Left colon (tissue), 2 donors: ENCODE measurements at regions not wholly inside any gene's neighbourhood (a gene's known extent, or its start where the extent isn't known, plus 50 kb on each side); places are given as distances from the start of the nearest gene placed in this dataset.
"Not testable (repeated sequence)": the region's sequence is repeated elsewhere in the genome, so short reads cannot be mapped to it uniquely, and the experiment has no call there.

Source experiments
- ATAC-seq: fragments of 200-7000 bp; cut with Tn5 transposase; one replicate; pipeline ENCODE4 v1.9.1; 2020; ENCODE audit warnings: mild to moderate bottlenecking, moderate library complexity
- DNase-seq, 2 donors: peaks; one replicate each; pipeline ENCODE4 v3.0.0-alpha.2; 2020
- intact Hi-C, 2 donors: fragments of 100-400 bp; cut with DNase I in 1 of 2; cut with micrococcal nuclease in 1 of 2; formaldehyde crosslinking; loops; one replicate each; pipeline versions ENCODE4 v1.11.2 to v1.14.0; 2022; cut with DNase I, micrococcal nuclease
- donor health status: DM: no; HTN: no; CAD: no.
- donor health status: DM: yes; HTN: yes; CAD: no.

DNA sequence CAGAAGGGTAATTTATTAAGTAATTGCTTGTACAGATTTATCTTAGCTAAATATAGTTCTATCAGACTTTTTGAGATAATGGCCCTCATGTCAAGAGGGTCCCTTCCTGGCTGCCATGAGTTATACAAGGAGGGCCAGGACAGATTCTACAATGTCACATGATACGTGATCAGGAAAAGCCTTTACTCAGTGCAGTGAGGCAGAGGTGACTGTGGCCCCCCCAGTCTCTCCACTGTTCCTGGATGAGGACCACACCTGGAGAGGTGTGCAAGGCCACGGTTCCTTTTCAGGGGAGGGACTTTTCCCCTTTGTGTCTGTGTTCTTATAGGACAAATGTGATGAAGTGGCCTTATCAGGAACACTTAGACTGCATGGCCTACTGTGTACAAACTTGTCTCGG lies 54.3 kb upstream of the LRCH1 start:
- no peak for ATAC-seq
- intact Hi-C loops = loop anchor here in 1 of 2 donors (10.0 kb wide), 1 partner anchor 226 kb away; no protein-coding TSS in a partner anchor

GRCh38 chr13:46496086-46496485 lies 56.9 kb upstream of the LRCH1 start:
- intact Hi-C loops = loop anchor here in 1 of 2 donors (10.0 kb wide), 1 partner anchor 229 kb away; no protein-coding TSS in a partner anchor
- ATAC-seq = no peak
- no peak for DNase-seq

More for the DNA sequence above, 54.3 kb upstream of the LRCH1 start:
- no peak for DNase-seq

GRCh38 chr13:46495651-46496050 lies 57.3 kb upstream of the LRCH1 start:
- DNase-seq (no peak), ATAC-seq (no peak)
- intact Hi-C loops = loop anchor here in 1 of 2 donors (10.0 kb wide), 1 partner anchor 229 kb away; no protein-coding TSS in a partner anchor

- ATAC-seq = no peak
- intact Hi-C loops = loop anchor here in 1 of 2 donors (10.0 kb wide), 1 partner anchor 230 kb away; no protein-coding TSS in a partner anchor
Measured at GRCh38 chr13:46495066-46495465, 57.9 kb upstream of the LRCH1 start.

DNA sequence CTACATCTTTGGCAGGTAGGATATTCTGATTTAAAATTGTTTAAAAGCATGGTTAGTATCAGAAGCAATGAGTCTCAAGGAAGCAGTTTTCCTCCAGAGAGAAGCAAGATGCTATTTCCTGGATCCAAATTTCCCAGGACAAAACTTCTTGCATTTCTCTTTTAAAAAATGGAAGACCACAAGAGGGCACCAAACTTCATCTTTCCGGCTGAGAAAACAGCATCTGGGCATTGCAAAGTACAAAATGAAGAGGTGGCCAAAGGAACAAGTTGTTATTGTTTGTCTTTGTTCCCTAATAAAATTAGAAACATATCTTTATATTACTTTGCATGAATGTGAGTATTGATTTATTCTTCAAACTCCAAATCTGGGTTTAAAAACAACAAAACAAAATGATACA lies 60.0 kb upstream of the LRCH1 start:
- ATAC-seq = peak; percentile 33
- intact Hi-C loops = loop anchor here (5.0 to 10.0 kb wide), 2 partner anchors 229 to 232 kb away; no protein-coding TSS in a partner anchor
- DNase-seq = no peak

More at GRCh38 chr13:46495066-46495465, 57.9 kb upstream of the LRCH1 start:
- no peak for DNase-seq

DNA sequence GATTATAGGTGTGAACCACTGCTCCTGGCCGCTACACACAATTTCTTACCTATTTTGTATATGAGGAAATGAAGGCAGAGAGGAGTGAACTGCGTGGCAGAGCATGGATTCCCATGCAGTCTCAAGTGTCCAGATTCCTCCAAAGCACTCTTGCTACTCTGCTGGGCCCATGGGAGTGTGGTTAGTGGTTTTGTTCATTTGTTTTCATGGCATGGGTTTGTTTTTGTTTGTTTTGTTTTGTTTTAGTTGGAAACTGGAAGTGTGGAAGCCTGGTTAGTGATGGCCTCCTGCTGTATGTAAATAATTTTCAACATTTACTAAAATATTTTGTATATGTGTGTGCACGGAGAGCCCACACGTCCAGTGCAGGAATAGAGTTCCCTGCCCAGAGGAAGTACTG lies 61.3 kb upstream of the LRCH1 start:
- DNase-seq (no peak), ATAC-seq (no peak)
- intact Hi-C loops = loop anchor here (5.0 to 10.0 kb wide), 2 partner anchors 231 to 233 kb away; no protein-coding TSS in a partner anchor

DNA sequence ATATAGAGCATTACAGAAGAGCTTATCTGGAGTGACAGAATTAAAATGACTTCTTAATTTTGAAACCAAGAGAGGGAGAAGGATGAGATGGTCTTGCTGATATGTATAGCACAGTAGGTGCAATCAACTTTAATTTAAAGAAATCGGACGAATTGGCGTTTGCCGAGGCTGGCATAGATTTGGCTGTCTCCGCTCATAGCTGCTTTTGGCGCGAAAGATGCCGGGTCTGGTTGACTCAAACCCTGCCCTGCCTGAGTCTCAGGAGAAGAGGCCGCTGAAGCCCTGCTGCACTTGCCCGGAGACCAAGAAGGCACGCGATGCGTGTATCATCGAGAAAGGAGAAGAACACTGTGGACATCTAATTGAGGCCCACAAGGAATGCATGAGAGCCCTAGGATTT lies 62.3 kb upstream of the LRCH1 start:
- intact Hi-C loops = loop anchor here (5.0 to 10.0 kb wide), 2 partner anchors 232 to 234 kb away; no protein-coding TSS in a partner anchor
- not testable (repeated sequence) for DNase-seq, ATAC-seq

- DNase-seq (no peak), ATAC-seq (no peak)
- intact Hi-C loops = loop anchor here (5.0 to 10.0 kb wide), 2 partner anchors 232 to 235 kb away; no protein-coding TSS in a partner anchor
Measured at GRCh38 chr13:46490129-46490528, 62.8 kb upstream of the LRCH1 start.

DNA sequence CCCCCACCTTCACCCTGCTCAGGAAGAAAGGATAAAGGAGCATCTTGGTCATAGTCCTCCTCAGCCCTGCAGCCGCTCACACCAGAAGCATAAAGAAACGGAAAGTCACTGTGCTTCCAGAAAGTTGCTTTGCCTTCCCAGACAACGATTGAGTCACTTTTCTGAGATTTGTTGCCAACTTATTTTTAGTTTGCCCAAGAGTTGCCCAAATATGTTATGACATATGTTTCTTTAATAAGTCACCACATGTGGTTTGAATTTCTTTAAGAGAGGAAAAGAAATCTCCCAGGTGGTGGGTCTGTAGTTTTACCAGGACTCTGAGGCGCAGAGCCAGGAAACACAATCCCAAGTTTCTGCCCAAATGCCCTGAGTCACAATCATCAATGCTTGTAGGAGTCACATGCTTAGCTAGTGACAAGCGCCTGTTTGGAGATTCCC lies 63.4 kb upstream of the LRCH1 start:
- ATAC-seq (no peak), DNase-seq (no peak)
- intact Hi-C loops = loop anchor here (5.0 to 10.0 kb wide), 2 partner anchors 233 to 235 kb away; no protein-coding TSS in a partner anchor

DNA sequence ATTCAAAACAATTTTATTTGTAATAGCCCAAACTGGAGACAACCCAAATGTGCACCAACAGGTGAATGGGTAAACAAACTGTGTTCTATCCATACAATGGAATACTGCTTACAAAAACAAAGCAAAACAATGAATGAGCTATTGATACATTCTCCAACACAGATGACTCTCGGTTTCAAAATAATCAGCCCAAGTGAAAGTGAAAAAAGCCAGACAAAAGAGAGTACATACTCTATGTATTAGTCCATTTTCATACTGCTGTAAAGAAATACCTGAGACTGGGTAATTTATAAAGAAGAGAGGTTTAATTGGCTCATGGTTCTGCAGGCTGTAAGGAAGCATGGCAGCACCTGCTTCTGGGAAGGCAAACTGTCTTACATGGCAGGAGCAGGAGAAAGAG lies 65.2 kb upstream of the LRCH1 start:
- DNase-seq (no peak), ATAC-seq (no peak)
- intact Hi-C loops = no loop called here

DNA sequence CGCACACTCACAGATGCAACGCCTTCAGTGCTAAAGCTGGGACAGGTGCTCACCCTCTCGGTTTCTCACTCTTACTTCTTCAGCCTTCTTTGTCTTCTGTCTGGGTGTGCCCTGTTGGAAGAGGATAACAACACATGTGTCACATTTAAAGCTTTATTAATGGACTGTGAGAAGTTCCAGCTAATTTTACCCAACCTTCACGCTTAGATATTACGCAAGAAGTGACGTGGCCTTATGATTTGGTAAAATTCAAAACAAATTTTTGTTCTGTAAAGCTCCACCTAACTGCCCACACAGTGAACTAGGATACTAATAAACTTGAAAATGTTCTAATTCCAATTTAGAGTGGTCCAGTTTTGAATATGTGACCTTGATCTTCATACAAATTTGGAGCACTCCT lies 66.7 kb upstream of the LRCH1 start:
- intact Hi-C loops = no loop called here
- DNase-seq = no peak
- no peak for ATAC-seq

GRCh38 chr13:46484561-46484960 lies 68.4 kb upstream of the LRCH1 start:
- ATAC-seq = no peak
- intact Hi-C loops = no loop called here

GRCh38 chr13:46481166-46481565 lies 71.8 kb upstream of the LRCH1 start:
- DNase-seq = no peak
- intact Hi-C loops = no loop called here
- no peak for ATAC-seq

More at GRCh38 chr13:46484561-46484960, 68.4 kb upstream of the LRCH1 start:
- no peak for DNase-seq

GRCh38 chr13:46480131-46480530 lies 72.8 kb upstream of the LRCH1 start:
- intact Hi-C loops = no loop called here
- DNase-seq (no peak), ATAC-seq (no peak)

DNA sequence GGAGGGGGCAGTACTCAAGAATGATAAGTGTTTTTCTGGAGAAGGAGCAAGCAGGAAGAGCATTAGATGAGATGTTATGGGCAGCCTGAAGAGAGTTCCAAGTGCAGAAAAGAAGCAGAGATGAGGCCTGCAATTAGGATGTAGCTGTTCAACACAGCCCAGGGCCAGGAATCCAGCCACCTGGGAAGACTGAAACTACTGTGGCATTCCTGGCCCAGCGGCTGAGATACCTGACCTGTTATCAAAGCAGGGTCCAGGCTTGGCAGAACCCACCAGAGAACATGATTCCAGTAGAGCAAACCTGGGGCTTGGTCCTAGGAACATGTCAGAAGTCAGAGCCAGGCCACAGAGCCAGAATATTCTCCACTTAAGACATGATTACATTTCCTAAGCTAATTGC lies 73.3 kb upstream of the LRCH1 start:
- intact Hi-C loops = no loop called here
- no peak for ATAC-seq
- DNase-seq = no peak

DNA sequence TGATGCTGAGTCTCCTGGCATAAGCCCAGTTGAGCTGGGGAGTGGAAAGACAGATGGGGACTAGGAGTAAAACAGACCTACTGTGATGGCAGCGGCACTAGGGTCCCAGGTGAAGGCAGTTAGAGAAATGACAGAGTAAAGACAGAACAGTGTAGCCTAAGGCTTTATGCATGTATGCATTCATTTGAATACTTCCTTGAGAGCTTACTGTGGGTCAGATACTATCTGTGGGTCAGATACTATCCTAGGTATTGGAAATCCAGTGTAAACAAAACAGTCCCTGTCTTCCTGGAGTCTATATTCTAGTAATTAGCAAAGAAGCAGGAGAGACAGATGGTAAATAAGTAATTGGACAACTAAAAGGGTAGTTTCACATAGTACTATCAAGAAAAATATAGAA lies 73.7 kb upstream of the LRCH1 start:
- DNase-seq = no peak
- no peak for ATAC-seq
- intact Hi-C loops = no loop called here

- DNase-seq (no peak), ATAC-seq (no peak)
- intact Hi-C loops = no loop called here
Measured at GRCh38 chr13:46478651-46479050, 74.3 kb upstream of the LRCH1 start.

GRCh38 chr13:46476174-46476573 lies 76.8 kb upstream of the LRCH1 start:
- DNase-seq (no peak), ATAC-seq (no peak)
- intact Hi-C loops = no loop called here

- no peak for ATAC-seq
- intact Hi-C loops = no loop called here
- no peak for DNase-seq
Measured at GRCh38 chr13:46475541-46475991, 77.4 kb upstream of the LRCH1 start.

DNA sequence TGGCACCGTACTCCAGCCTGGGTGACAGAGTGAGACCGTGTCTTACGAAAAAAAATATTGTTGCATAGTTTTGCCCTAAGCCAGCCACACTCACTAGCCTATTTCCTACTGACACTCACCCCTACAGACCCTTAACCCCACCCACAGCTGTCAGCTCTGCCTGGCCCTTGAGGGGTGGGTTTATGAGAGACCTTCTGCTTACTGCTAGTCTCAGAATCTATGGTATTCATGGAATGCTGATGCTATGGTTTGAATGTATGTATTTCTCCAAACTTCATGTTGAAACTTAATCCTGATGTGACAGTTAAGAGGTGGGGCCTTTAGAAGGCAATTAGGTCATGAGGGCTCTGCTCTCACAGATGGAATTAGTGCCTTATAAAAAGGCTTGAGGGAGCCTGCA lies 79.2 kb upstream of the LRCH1 start:
- no peak for ATAC-seq
- DNase-seq = no peak
- intact Hi-C loops = no loop called here

- intact Hi-C loops = no loop called here
- DNase-seq (no peak), ATAC-seq (no peak)
Measured at GRCh38 chr13:46472384-46472783, 80.6 kb upstream of the LRCH1 start.
